ENCODE measurements at regions not wholly inside any gene's neighbourhood (a gene's known extent, or its start where the extent isn't known, plus 50 kb on each side); places are given as distances from the start of the nearest gene placed in this dataset.
"Not testable (repeated sequence)": the region's sequence is repeated elsewhere in the genome, so short reads cannot be mapped to it uniquely, and the experiment has no call there.

- TF ChIP-seq, protein P1, sequence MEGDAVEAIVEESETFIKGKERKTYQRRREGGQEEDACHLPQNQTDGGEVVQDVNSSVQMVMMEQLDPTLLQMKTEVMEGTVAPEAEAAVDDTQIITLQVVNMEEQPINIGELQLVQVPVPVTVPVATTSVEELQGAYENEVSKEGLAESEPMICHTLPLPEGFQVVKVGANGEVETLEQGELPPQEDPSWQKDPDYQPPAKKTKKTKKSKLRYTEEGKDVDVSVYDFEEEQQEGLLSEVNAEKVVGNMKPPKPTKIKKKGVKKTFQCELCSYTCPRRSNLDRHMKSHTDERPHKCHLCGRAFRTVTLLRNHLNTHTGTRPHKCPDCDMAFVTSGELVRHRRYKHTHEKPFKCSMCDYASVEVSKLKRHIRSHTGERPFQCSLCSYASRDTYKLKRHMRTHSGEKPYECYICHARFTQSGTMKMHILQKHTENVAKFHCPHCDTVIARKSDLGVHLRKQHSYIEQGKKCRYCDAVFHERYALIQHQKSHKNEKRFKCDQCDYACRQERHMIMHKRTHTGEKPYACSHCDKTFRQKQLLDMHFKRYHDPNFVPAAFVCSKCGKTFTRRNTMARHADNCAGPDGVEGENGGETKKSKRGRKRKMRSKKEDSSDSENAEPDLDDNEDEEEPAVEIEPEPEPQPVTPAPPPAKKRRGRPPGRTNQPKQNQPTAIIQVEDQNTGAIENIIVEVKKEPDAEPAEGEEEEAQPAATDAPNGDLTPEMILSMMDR (IDR thresholded peaks at IDR 0.05; ENCODE audit: poor library complexity), result not testable (repeated sequence)
- TF ChIP-seq EZH2 (IDR thresholded peaks at IDR 0.05; ENCODE audit: borderline replicate concordance), result not testable (repeated sequence)
These were observed 1601.0 kb downstream of the RPIA start for GRCh38 chr2:90292451-90292850.
